A673 (cell line): ENCODE measurements at regions not wholly inside any gene's neighbourhood (a gene's known extent, or its start where the extent isn't known, plus 50 kb on each side); places are given as distances from the start of the nearest gene placed in this dataset.

ENCODE experiments used
- BruUV-seq: library from RNA; stranded (reverse); fragments of 400-500 nt; replicated peaks from 2 replicates; lab custom pipeline; 2021; lab: Mats Ljungman, UMichigan
- CTCF ChIA-PET: fragments of 300-600 bp; sonication (Branson Sonifier 250); formaldehyde crosslinking; loops from one replicate; lab custom pipeline; 2022; ENCODE audit warnings: antibody characterized with exemption; lab: Charles Lee
- POLR2A ChIA-PET: fragments of 300-600 bp; sonication (Branson Sonifier 250); formaldehyde crosslinking; loops from one replicate; lab custom pipeline; 2022; ENCODE audit warnings: antibody characterized with exemption; ENCODE audit not compliant: low non-redundant PET; lab: Charles Lee
- DNase-seq: peaks from one replicate; pipeline ENCODE4 v3.0.0-alpha.2; 2015; ENCODE audit warnings: low spot score
- H3K27ac ChIP-seq: fragments of 200-600 bp; sonication (generic); 2 replicates; pipeline ENCODE4 v1.5.1; 2016; ENCODE audit warnings: mixed run types, low read depth, mild to moderate bottlenecking, mixed read lengths, antibody characterized with exemption, low read length; ENCODE audit not compliant: poor library complexity, severe bottlenecking
- H3K27me3 ChIP-seq: fragments of 200-600 bp; sonication (generic); replicated peaks from 2 replicates; pipeline ENCODE4 v1.6.1; 2017; ENCODE audit warnings: mixed run types, low read depth, mild to moderate bottlenecking, mixed read lengths, antibody characterized with exemption, low read length; ENCODE audit not compliant: insufficient read depth, poor library complexity
- H3K36me3 ChIP-seq: fragments of 200-600 bp; sonication (generic); 2 replicates; pipeline ENCODE4 v1.6.1; 2016; ENCODE audit warnings: mixed run types, mild to moderate bottlenecking, mixed read lengths, antibody characterized with exemption, low read length; ENCODE audit not compliant: insufficient read depth, poor library complexity, severe bottlenecking
- H3K4me1 ChIP-seq: fragments of 200-600 bp; sonication (generic); 2 replicates; pipeline ENCODE4 v1.6.1; 2017; ENCODE audit warnings: mixed run types, mild to moderate bottlenecking, mixed read lengths, antibody characterized with exemption, low read length; ENCODE audit not compliant: insufficient read depth, poor library complexity, severe bottlenecking
- H3K4me3 ChIP-seq: fragments of 200-600 bp; sonication (generic); 2 replicates; pipeline ENCODE4 v1.5.1; 2016; ENCODE audit warnings: low read depth, mixed run types, mild to moderate bottlenecking, mixed read lengths, low read length; ENCODE audit not compliant: poor library complexity, severe bottlenecking
- H3K9me3 ChIP-seq: fragments of 200-600 bp; sonication (generic); 2 replicates; pipeline ENCODE4 v1.6.1; 2016; ENCODE audit warnings: mixed run types, low read depth, mild to moderate bottlenecking, mixed read lengths, antibody characterized with exemption, low read length; ENCODE audit not compliant: poor library complexity, severe bottlenecking
- CTCF ChIP-seq: fragments of 300-800, 200-600 bp; sonication (generic); conservative IDR thresholded peaks from 2 replicates; pipeline ENCODE4 v1.5.1; 2017; ENCODE audit warnings: low read depth, mild to moderate bottlenecking, antibody characterized with exemption, low read length, moderate library complexity, mixed read lengths
- EZH2 ChIP-seq: fragments of 200-600 bp; sonication (generic); IDR thresholded peaks from 2 replicates; pipeline ENCODE4 v1.6.1; 2017; ENCODE audit warnings: borderline replicate concordance, low read depth, mild to moderate bottlenecking, mixed read lengths, antibody characterized with exemption, low read length; ENCODE audit not compliant: poor library complexity, severe bottlenecking
- intact Hi-C: fragments of 100-400 bp; cut with micrococcal nuclease; formaldehyde crosslinking; loops from one replicate; pipeline ENCODE4 v1.10.0; 2022; ENCODE audit not compliant: unreplicated experiment

GRCh38 chr15:66993874-66994696 lies 71.3 kb upstream of the SMAD3 start:
- Histone ChIP-seq H3K4me1 (no peaks in the 10 kb centered on the region), H3K4me3 (no peak overlapping the region), H3K27me3 (no peaks in the 10 kb centered on the region), H3K27ac (no peak overlapping the region), H3K36me3 (no peaks in the 10 kb centered on the region), H3K9me3 (no peaks in the 10 kb centered on the region)
- ChIA-PET CTCF (interaction anchor here (0.6 kb wide), 1 partner anchor 187 kb away, joined by 3 read pairs; no protein-coding TSS in a partner anchor), POLR2A (no interaction called here)
- DNase-seq, result no peak
- no peak for TF ChIP-seq EZH2
- intact Hi-C loops, result no loop called here
- BruUV-seq, result no TSS peak

GRCh38 chr15:66994927-66995656 lies 70.3 kb upstream of the SMAD3 start:
- Histone ChIP-seq H3K4me1 (no peaks in the 10 kb centered on the region), H3K36me3 (no peaks in the 10 kb centered on the region), H3K4me3 (no peak overlapping the region), H3K27ac (no peak overlapping the region), H3K27me3 (no peaks in the 10 kb centered on the region), H3K9me3 (no peaks in the 10 kb centered on the region)
- ChIA-PET CTCF (interaction anchor here (0.5 to 0.6 kb wide), 2 partner anchors 20 to 640 kb away, joined by 3 read pairs; no protein-coding TSS in a partner anchor), POLR2A (no interaction called here)
- TF ChIP-seq EZH2 (no peak), CTCF (no peak)
- no peak for DNase-seq
- no TSS peak for BruUV-seq
- intact Hi-C loops, result no loop called here

GRCh38 chr15:66996094-66996493 lies 69.3 kb upstream of the SMAD3 start:
- Histone ChIP-seq H3K27me3 (no peaks in the 10 kb centered on the region), H3K27ac (no peak overlapping the region), H3K9me3 (no peaks in the 10 kb centered on the region), H3K4me1 (no peaks in the 10 kb centered on the region), H3K36me3 (no peaks in the 10 kb centered on the region), H3K4me3 (no peak overlapping the region)
- CTCF ChIA-PET, result no interaction called here
- no peak for TF ChIP-seq EZH2
- TF ChIP-seq CTCF, result no peak
- no peak for DNase-seq
- intact Hi-C loops, result no loop called here
- POLR2A ChIA-PET, result no interaction called here
- no TSS peak for BruUV-seq
